ENCODE measurements at regions not wholly inside any gene's neighbourhood (a gene's known extent, or its start where the extent isn't known, plus 50 kb on each side); places are given as distances from the start of the nearest gene placed in this dataset.

DNA sequence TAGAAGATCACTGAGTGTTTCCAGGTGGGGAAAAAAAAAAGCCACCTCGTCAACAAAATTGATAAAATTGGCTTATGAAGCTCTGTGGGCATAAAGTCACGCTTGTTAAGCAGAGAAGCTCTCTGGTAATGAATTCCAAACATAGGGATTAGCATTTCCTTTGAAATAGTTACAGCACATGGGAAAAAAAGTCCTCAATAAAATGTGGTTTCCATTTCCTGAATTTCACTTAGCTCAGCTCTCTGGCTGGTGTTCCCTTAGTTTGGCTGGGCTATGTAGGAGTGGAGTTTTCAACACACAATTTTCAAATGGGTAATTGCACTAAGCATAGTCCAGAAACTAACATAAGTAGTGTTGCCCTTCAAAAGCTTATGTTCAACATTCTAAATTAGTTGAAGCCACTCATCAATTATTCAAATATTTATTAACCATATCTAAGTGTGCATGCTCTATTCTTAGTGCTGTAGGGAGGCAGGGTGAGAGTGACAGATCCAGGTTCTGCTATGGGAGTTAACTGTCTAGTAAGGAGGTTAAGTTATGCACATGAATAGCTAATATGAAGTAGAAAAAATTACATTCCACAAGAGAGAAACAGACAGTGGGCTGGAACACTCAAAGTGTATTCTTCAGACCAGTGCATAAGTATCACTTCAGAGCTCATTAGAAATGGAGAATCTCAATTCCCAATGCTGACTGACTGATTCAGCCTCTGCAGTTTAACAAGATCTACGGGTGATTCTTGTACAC, 445.7 kb downstream of the SMARCA1 start:
- no peak for DNase-seq (ENCODE audit: low read depth)

DNA sequence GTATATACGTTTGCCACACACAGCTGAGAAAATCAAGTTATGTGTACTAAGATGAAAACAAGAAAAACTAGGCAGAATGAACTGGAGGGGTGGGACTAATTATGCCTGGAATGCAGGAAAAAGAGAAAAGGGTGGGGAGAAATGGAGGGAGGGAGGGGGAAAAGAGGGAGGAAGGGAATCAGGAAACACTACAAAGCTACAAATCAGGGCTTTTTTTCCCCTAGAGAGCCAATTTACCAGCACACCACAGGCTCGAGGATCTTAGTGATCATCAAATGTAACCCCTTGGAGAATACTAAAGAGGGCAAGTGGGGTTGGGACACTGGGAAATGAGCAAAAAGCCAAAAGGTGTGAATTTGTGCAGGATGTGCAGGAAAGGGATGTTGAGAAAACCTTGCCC, 451.9 kb downstream of the SMARCA1 start:
- no peak for DNase-seq (ENCODE audit: low read depth)

DNA sequence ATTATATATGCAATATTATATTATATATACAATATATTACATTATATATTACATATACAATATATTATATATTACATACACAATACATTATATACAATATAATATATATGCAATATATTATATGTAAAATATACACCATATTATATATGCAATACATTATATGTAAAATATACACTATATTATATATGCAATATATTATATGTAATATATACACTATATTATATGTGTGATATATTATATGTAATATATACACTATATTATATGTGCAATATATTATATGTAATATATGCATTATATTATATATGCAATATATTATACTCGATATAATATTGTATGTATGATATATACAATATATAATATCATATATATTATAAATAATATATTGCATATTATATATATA, 457.4 kb downstream of the SMARCA1 start:
- no peak for DNase-seq (ENCODE audit: low read depth)

DNA sequence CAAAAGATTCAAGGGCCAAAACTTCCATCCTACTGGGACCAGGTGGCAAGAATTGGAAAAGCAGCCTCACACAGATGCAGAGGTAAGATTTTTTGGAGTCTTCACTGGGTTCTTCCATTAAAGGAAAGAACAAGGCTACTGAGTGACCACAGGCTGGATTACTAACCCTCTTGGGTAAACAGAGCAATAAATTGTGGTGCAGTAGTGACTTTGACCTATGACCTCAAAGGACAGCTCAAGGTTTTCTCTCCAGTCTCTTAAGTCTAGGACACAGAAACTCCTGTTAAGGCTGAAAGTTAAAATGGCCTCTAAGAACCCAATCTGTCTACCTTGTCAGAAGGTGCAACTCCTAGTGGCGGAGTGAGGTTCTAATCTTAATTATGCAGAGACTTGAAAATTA, 464.9 kb downstream of the SMARCA1 start:
- no peak for DNase-seq (ENCODE audit: low read depth)

DNA sequence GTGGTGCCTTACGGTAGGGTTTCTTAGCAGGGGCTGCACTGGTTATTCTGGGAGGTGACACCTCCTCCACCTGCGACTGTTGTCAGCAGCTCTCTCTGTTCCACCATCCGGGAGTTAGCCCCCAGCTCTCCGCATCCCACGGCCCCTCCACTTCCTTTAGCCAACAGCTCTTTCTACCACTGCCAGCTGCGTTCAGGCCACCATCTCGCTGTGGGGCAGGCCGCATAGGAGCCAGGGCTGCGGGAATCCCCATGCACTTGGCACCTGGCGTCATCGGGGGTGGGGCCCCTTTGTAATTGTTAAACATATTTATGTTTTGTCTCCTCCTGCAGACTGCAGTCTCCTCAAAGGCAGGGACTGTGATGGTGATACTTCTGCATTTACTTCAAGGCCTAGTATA, 480.2 kb downstream of the SMARCA1 start:
- no peak for DNase-seq (ENCODE audit: low read depth)

DNA sequence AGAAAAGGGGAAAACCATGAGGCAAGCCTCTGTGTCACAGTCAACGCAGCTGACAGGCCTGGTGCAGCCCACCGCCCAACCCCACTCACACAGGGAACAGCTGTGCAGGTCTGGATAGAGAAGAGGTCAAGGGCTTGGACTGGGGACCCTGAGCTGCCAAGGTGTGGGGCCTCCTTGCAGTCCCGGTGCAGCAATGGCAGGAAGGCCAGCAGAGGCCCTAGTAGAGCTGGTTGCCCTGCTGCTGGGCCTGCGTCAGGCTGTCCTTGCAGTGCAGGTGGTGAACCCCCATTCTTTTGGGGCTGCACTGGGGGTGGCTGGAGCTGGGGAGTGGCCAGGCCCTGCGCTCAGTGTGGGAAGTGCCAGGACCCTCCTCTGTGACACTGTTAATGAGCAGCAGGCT, 482.0 kb downstream of the SMARCA1 start:
- no peak for DNase-seq (ENCODE audit: low read depth)

DNA sequence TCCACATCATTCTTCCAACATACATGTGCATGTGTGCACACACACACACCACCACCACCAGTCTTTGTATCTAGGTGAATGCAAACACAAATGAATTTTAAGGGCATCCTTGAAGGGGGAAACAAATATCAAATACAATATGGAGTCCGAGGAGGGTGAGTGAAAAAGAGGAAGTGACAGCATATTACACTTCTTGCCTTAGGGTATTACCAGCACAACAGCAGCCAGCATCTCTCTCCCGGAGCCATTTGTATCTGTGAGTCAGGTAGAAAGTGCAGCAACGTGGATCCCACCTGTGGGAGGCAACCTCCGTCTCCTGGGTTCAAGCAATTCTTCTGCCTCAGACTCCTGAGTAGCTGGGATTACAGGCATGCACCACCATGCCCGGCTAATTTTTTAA, 483.2 kb downstream of the SMARCA1 start:
- DNase-seq (ENCODE audit: low read depth), result no peak

DNA sequence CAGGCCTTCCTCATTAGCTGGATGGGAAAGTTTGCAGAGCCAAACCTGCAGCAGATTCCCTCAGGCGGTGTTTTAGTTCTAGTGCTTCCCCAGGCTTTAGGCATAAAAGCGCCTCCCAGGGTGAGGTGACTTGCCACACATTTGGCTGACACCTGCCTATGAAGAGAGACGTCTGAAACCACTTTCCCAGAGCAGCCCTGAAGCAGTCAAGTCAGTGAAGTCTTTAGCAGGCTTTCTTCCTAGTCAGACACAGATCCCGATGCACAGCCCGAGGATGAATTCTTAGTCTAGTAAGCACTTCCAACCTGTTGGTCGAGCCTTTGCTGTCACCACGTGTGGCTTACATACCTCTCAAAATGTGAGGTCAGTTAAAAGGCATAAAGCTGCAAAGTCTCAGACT, 484.1 kb downstream of the SMARCA1 start:
- DNase-seq (ENCODE audit: low read depth), result no peak

DNA sequence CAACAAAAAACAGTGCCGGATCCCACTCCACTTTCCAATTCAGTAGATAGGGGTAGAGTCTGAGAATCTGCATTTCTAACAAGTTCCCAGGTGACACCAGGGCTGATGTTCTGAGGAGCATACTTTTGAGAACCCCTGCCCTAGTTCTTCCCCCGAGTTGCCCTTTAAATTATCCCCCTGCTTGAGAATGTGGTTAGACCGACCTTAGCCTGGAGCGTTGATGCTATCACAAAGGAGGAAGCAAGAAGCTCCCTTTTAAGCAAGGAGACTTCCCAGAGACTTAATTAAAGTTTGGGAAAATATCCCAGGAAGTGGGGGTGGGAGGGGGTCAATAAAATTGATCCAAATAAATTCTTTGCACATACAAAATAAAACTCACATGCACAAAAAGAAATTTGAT, 485.9 kb downstream of the SMARCA1 start:
- DNase-seq (ENCODE audit: low read depth), result no peak

DNA sequence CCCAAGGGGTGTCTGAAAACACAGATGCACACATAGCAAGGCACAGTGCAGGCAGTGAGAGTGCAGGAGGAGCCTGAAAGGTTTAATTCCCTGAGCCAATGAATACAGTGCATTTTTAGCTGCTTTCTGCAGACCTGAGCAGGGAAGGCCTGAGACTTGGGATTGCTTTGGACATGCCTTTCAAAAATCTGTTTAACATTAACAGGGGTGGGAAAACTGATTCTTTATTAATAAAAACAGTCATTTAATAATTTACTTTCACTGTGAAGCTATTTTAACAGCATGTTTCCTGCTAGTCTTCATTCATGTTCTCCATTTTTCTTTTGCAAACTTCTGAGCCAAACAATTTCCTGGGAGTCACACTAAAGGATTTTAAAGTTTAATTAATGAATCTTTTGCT, 488.1 kb downstream of the SMARCA1 start:
- DNase-seq (ENCODE audit: low read depth), result no peak

DNA sequence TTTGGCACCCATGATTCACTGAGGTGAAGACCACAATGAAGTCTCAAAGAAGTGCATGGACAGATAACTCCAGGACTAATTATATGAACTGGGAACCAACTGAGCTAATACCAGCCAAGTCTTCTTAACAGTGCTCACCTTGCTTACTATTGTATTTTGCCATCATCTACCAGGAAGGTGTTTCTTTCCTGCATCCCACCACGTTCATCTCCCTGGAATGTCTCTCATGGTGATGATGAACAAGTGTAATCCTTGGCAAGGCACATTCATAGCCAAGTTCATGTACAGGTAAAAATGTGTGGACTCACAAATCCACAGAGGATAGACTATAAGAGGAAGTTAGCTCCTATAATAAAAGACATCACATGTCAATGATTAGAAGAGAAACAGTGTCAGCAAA, 489.1 kb downstream of the SMARCA1 start:
- no peak for DNase-seq (ENCODE audit: low read depth)

DNA sequence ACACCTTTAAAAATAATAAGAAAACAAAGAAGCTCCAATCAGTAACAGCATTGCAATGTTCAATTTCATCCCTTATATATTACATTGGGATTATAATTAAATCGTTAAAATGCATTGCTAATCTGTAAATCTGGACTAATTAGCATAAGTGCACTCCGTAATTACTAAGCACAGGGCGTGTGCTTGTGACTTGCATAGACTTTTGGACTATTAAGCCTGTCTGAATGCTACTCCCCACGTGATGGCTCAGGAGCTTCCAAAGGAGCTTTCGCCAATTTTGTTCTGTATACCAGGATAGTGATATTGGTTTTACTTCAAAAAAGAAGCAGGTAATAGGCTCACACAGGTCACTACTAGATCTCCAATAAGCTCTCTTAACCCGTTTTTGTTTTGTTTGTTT, 497.1 kb downstream of the SMARCA1 start:
- no peak for DNase-seq (ENCODE audit: low read depth)

DNA sequence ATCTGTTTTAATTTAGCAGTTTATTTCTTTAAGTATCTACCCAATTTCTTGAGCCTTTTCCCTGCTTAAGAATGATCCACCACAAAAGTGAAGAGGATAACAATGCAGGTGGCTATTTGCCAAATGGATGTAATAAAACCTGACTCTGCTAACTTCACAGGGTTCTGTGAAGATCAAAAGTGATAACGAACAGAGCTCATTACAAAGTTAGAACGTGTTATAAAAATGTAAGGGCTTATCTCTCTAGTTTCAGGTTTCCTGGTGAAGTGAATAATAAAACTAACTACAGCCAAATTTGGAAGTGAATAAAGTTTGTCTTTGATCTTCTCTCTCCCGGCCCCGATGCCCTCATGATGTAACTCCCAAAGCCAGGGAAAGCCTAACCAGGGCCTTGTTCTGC, 497.9 kb downstream of the SMARCA1 start:
- DNase-seq (ENCODE audit: low read depth), result no peak

DNA sequence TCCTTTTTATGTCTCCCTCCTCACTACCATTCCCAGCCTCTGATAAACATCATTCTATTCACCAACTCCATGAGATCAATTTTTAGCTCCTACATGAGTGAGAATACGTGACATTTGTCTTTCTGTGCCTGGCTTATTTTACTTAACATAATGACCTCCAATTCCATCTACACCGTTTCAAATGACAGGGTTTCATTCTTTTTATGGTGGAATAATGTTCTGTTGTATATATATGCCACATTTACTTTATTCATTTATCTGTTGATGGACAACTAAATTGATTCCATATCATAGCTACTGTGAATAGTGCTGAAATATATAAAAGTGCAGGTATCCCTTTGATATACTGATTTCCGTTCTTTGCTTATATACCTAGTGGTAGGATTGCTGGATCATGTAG, 503.9 kb downstream of the SMARCA1 start:
- no peak for DNase-seq (ENCODE audit: low read depth)

DNA sequence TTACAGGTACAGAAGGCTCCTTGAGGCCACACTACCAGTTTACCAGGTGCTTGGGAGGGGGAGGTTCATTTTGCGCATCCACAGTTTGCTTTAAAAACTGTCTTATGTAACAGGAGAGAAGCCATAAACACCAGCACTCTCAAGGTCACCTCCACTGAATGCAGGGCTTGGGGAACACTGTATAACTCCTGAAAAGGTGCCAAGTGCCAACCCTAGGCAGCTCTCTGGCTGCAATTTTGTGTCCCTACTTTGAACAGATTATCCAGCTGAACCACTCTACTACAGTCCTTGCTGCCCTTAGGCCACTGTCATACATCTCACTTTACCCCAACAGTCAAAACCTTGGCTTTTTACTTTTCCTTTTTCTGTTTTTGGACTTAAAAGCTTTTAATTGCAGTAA, 507.9 kb downstream of the SMARCA1 start:
- no peak for DNase-seq (ENCODE audit: low read depth)

DNA sequence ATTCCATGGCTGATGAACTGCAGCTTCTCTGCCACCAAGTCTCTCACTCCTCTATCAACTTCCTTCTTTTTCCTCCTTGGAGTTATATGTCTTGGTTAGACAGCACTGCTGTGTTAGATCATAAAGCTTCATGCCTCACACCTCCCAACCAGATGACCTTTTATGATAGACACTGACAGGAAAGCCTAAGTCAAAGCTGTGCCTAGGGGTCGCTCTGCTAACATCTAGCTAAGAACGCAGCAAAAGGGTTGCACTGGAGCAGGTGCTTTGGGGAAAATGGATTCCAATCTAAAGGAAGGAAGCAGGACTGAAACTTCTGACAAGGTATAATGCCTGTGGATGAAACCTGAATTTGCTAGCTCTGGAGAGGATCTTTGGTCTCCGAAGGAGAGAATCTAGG, 509.7 kb downstream of the SMARCA1 start:
- DNase-seq (ENCODE audit: low read depth), result no peak

DNA sequence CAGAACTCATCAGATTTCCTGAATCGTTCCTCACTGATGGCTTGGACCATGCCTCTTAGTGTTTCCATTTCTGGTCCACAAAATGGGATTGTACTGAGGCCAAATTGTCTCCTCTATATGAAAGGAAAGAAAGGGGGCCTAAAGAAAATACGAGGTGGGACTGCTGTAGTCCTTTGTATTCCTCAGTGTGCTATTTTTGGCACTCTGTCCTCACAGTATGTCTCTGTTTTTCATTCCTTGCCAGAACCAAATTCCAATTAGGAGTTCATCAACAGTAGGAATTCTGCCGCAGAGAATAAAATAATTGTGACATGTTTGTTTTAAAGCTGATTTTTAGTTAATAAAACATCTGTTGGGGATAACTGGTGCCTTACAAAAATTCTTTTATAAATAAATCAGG, 515.7 kb downstream of the SMARCA1 start:
- no peak for DNase-seq (ENCODE audit: low read depth)

DNA sequence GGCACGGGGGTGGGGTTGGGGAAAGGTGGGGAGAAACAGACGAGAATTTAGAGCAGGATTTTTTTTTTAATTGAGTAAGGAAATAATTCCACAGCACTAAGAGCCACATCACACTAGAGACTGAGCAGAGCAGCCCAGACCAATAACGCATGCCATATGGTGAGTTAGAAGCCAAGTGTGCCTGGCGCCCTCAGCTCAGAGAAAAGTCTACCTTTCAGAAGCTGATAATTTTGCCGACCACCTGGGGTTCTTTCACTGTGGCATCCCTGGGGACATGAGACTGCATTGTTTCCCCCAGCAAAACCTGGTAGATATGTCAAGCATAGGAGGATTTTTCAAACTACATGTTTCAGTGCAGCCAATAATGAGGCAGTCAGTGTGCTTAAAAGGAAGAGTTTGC, 516.8 kb downstream of the SMARCA1 start:
- DNase-seq (ENCODE audit: low read depth), result no peak

DNA sequence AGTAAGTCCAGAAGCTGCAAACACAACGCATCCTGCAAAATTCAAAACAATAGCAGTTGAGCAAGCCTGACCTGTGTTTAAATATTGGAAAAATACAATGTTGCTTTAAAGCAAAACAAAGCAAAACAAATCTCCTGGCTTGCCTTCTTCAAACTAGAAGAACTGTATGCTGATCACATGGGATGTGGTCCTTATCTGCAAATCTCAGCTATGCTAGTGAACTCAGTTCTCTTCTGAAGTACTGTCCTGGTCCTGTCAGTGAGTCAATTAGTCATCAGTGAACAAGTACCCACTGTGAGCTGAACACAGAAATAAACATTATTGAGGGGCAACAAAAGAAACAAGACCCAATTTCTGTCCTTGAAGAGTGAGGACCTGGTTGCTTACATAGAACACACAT, 522.5 kb downstream of the SMARCA1 start:
- no peak for DNase-seq (ENCODE audit: low read depth)

DNA sequence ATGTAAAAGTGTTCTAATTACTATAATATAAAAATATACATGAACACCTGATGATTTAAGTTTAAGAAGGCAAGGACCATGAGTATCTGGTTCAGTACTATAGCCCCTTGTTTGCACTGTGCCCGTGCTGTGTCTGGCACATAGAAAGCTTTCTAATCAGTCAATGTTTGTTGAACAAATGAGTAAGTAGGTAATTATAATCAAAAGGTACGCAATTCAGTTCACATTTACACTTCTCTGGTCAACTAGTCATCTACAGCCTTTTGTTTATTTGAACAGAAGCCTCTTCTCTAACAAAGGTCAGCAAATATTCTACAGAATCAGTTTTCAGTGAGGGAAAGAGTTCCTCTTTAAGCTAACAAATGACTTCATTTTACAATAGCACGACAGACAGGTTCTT, 523.3 kb downstream of the SMARCA1 start:
- DNase-seq (ENCODE audit: low read depth), result no peak

DNA sequence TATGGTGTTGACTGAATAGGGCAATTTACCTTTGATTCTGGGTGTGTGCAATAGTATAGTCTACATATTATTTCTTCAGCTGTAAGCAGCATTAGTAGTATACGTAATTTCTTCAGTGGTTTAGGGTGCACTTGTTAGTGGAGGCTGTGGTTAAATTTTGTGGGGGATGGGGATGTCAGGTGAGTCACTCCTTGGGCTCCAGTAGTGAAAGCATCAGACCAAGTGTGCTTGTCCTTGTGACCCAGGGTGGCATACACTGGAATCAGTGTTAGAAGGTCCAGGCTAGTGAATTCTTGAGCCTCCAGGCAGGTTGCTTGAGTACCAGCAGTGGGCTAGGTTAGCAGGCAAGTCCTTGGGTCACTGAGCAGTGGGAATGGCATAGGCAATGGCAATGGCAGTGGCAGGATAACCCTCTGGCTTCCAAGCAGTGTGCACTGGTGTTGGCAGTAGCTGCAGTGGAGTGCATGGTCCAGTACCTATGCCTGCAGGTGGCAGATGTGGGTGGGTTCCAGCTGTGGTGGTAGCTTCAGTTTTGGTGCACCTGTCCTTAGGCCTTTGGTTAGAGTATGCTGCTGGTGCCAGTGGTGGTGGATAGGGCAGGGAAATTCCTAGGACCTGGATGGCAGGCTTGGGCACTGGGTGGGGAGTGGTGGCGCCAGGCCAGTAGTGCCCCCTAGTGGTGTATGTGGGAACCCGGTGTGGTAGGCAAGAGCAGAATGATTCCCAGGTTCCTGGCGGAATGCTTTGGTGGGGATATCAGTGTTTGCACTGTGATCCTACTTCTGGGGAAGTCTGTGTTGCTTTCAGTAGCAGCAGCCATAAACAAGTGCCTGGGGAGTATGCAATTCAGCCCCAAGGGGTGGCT, 531.0 kb downstream of the SMARCA1 start:
- DNase-seq (ENCODE audit: low read depth), result no peak

DNA sequence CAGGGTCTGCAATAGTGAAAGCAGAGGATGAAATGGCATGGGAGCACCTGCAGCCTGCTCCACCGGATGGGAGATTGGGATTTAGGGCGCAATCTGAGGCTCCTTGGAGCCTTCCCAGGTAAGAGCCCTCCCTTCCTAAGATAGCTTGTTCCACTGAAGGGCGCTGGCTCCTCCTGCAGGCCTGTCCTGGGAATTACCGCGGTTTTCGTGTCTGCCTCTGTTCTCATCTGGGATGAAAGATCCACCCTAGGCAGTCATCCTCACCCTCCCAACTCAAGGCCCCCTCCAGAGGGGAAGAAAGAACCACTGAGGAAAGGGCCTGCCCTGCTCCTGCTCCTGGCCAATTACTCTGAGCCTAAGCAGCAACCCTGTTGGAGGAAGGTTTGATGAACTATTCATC, 547.5 kb downstream of the SMARCA1 start:
- DNase-seq (ENCODE audit: low read depth), result no peak

DNA sequence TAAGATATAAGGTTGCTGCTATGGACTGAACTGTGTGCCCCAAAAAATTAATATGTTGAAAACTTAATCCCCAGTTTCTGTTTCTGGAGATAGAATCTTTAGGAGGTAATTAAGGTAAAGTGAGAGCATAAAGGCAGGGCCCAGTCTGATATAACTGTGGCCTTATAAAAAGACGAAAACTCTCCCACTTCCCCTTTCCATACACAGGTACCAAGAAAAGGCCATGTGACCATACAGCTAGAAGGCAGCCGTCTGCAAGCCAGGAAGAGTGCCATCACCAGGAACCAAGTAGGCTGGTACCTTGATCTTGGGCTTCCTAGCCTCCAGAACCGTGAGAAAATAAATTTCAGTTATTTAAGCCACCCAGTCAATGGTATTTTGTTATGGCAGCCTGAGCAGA, 550.3 kb downstream of the SMARCA1 start:
- no peak for DNase-seq (ENCODE audit: low read depth)

DNA sequence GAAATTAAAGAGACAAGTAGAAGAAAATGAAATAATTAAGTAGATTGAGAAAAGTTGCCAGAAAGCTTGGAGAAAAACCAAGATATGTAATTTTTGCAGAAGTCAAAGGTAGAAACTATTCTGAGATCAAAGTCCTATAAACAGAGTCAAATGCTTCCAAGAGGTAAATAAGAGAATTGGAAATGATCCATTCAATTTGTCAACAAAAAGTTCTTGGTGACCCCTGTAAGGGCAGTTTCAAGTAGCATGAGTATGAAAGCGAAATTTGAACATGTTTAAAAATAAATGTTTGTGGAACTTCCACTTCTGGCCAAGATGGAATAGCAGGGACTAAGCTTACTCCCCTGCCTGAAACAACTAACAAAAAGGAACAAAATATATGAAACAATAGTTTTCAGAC, 562.0 kb downstream of the SMARCA1 start:
- no peak for DNase-seq (ENCODE audit: low read depth)

Measured in EH (cell line).